ENCODE measurements at regions not wholly inside any gene's neighbourhood (a gene's known extent, or its start where the extent isn't known, plus 50 kb on each side); places are given as distances from the start of the nearest gene placed in this dataset.

DNA sequence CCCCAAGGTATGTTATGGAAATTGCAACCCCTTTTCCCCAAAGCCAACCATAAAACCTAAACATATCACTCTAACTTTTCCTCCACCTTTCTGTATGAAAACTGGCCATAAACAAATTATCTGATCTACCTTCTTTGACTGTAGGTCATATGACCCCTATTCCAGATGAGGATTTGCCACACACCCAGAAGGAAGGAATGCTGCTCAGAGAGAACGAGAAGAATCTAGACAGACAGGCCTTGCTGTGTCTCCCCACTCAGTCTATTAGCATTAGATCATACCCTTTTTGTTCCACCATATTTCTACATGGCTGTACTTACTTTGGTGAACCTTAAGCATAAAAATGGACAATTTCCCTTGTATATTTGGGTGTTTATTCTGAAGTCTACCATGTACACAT lies 113.0 kb upstream of the PHYHIPL start:
- no peak overlapping the region for H3K9ac ChIP-seq (ENCODE audit: low read depth, low read length)
- ChIA-PET POLR2A (ENCODE audit: unreplicated experiment) (no interaction called here), CTCF (no interaction called here)
- no peak overlapping the region for H3K14ac ChIP-seq (replicated peaks; ENCODE audit: low read depth, low read length)
- no TSS peak for BruUV-seq (replicated peaks)
- dilution Hi-C loops (cut with HindIII; ENCODE audit: low sequenced_read_pairs, unreplicated experiment) (no loop called here), in situ Hi-C loops (cut with MboI; ENCODE audit: low sequenced_read_pairs) (no loop called here), intact Hi-C loops (cut with micrococcal nuclease) (no loop called here)
- H3K36me3 ChIP-seq (ENCODE audit: control insufficient read depth, insufficient read depth, low read length): no peaks in the 10 kb centered on the region
- H2BK120ac ChIP-seq (ENCODE audit: low read depth, low read length): no peak overlapping the region
- no peak overlapping the region for H3K27ac ChIP-seq (ENCODE audit: insufficient read depth, low read length)
- H4K20me1 ChIP-seq (ENCODE audit: insufficient read depth, low read length): no peaks in the 10 kb centered on the region
- no peaks in the 10 kb centered on the region for H3K4me1 ChIP-seq (ENCODE audit: control insufficient read depth, insufficient read depth, low read length)
- no peak overlapping the region for H4K91ac ChIP-seq (ENCODE audit: insufficient read depth, low read depth, low read length)
- no peaks in the 10 kb centered on the region for H3K9me1 ChIP-seq (ENCODE audit: insufficient read depth, low read length)
- no peak overlapping the region for H2AK5ac ChIP-seq (ENCODE audit: low read depth, low read length)
- no peak overlapping the region for H4K5ac ChIP-seq (ENCODE audit: low read depth, low read length)
- no peak overlapping the region for H3K4me2 ChIP-seq (ENCODE audit: low read depth, low read length)
- H2BK5ac ChIP-seq (ENCODE audit: low read depth, low read length, poor library complexity, severe bottlenecking): no peak overlapping the region
- H2BK20ac ChIP-seq (ENCODE audit: low read depth, low read length): no peak overlapping the region
- no peak overlapping the region for H2AFZ ChIP-seq (replicated peaks; ENCODE audit: low read length, poor library complexity)
- H3K23ac ChIP-seq (ENCODE audit: low read depth, low read length): no peak overlapping the region
- no peak overlapping the region for H3K56ac ChIP-seq (ENCODE audit: extremely low read depth, insufficient read depth, low read length)
- no peaks in the 10 kb centered on the region for H3K9me3 ChIP-seq (ENCODE audit: control insufficient read depth, insufficient read depth, low read length)
- WGBS, 2 experiments (ENCODE audit: extremely low coverage in 2 of 2, insufficient read length in 1 of 2): no CpG with 5 or more reads among the region's 1 CpG
- H3K79me1 ChIP-seq (ENCODE audit: low read depth in 1 of 2, low read length in 2 of 2): no peaks in the 10 kb centered on the region
- DNase-seq (no peak), ATAC-seq (ENCODE audit: low read depth) (no peak)
- peaks cover 8% of the 10 kb centered on the region; the same call in 1 of the 2 replicates for H3K27me3 ChIP-seq (ENCODE audit: control insufficient read depth, insufficient read depth, low read length)
- no peak overlapping the region for H2BK15ac ChIP-seq (ENCODE audit: low read depth, low read length)
- TF ChIP-seq NFE2L2 (IDR thresholded peaks at IDR 0.05; ENCODE audit: low read depth, low read length): no peak
- TF ChIP-seq MXI1 (IDR thresholded peaks at IDR 0.05; ENCODE audit: borderline replicate concordance, low read depth, low read length): no peak
- no peak for TF ChIP-seq SMC3 (IDR thresholded peaks at IDR 0.05; ENCODE audit: low read depth, low read length)
- no peak for TF ChIP-seq ELK1 (IDR thresholded peaks at IDR 0.05; ENCODE audit: borderline replicate concordance, low read depth, low read length)
- TF ChIP-seq, protein P1, sequence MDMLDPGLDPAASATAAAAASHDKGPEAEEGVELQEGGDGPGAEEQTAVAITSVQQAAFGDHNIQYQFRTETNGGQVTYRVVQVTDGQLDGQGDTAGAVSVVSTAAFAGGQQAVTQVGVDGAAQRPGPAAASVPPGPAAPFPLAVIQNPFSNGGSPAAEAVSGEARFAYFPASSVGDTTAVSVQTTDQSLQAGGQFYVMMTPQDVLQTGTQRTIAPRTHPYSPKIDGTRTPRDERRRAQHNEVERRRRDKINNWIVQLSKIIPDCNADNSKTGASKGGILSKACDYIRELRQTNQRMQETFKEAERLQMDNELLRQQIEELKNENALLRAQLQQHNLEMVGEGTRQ (IDR thresholded peaks at IDR 0.05; ENCODE audit: low read depth, low read length): no peak
- TF ChIP-seq RFX5 (IDR thresholded peaks at IDR 0.05; ENCODE audit: low read depth, low read length): no peak
- TF ChIP-seq, protein P2, sequence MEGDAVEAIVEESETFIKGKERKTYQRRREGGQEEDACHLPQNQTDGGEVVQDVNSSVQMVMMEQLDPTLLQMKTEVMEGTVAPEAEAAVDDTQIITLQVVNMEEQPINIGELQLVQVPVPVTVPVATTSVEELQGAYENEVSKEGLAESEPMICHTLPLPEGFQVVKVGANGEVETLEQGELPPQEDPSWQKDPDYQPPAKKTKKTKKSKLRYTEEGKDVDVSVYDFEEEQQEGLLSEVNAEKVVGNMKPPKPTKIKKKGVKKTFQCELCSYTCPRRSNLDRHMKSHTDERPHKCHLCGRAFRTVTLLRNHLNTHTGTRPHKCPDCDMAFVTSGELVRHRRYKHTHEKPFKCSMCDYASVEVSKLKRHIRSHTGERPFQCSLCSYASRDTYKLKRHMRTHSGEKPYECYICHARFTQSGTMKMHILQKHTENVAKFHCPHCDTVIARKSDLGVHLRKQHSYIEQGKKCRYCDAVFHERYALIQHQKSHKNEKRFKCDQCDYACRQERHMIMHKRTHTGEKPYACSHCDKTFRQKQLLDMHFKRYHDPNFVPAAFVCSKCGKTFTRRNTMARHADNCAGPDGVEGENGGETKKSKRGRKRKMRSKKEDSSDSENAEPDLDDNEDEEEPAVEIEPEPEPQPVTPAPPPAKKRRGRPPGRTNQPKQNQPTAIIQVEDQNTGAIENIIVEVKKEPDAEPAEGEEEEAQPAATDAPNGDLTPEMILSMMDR (conservative IDR thresholded peaks at IDR 0.05; ENCODE audit: low read depth, low read length): no peak
- no peak for TF ChIP-seq RAD21 (IDR thresholded peaks at IDR 0.05; ENCODE audit: low read length)
- no peak overlapping the region for H4K8ac ChIP-seq (ENCODE audit: low read depth in 2 of 2, low read length in 2 of 2)
- H3K18ac ChIP-seq (ENCODE audit: low read depth, low read length): no peak overlapping the region
- no peak overlapping the region for H3K4me3 ChIP-seq (ENCODE audit: insufficient read depth, low read depth, low read length)
- H3K4ac ChIP-seq (ENCODE audit: low read depth, low read length): no peak overlapping the region
- no peak overlapping the region for H2AK9ac ChIP-seq (replicated peaks; ENCODE audit: low read depth, low read length, poor library complexity)
